ENCODE measurements at regions not wholly inside any gene's neighbourhood (a gene's known extent, or its start where the extent isn't known, plus 50 kb on each side); places are given as distances from the start of the nearest gene placed in this dataset.

DNA sequence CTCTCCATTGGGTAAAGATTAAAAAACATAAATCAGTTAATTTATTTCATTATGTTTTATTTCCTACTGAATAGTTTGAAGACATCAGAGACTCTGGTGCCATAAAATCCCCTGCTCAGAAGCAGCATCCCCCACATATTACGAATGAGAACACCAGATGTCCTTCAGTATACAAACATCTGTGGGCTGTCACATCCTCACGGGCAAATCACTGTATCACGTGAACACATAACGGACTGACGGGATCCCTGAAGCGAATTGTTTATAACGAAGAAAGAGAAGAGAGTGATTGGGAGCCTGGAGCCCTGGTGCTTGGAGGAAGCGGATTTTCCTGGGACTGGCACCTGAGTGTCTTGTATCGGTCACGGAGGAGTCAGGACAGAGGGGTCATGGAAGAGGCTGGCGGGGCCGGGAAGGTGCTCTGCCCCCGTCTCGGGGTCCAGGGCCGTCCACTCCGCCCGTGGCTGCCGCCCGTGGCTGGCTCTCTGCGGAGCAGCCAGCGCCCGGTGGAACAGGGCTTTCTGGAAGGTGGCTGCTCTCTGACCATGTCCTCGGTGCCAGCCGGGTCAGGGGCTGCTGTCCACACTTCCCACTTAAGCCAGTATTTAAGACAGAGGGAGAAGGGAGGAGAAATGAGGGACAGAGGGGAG, 452.7 kb upstream of the FAT1 start:
- intact Hi-C loops (cut with DNase I) = no loop called here
- H3K4me3 ChIP-seq = no peak overlapping the region
- no peaks in the 10 kb centered on the region for H3K4me1 ChIP-seq
- WGBS, 2 donors = 85 to 86% methylated on average over 24 of the region's 24 CpGs
- H3K27me3 ChIP-seq = no peaks in the 10 kb centered on the region
- no peaks in the 10 kb centered on the region for H3K36me3 ChIP-seq (replicated peaks in 1 of 2; ENCODE audit: insufficient read depth in 1 of 2, low read depth in 2 of 2)
- TF ChIP-seq, protein P1, sequence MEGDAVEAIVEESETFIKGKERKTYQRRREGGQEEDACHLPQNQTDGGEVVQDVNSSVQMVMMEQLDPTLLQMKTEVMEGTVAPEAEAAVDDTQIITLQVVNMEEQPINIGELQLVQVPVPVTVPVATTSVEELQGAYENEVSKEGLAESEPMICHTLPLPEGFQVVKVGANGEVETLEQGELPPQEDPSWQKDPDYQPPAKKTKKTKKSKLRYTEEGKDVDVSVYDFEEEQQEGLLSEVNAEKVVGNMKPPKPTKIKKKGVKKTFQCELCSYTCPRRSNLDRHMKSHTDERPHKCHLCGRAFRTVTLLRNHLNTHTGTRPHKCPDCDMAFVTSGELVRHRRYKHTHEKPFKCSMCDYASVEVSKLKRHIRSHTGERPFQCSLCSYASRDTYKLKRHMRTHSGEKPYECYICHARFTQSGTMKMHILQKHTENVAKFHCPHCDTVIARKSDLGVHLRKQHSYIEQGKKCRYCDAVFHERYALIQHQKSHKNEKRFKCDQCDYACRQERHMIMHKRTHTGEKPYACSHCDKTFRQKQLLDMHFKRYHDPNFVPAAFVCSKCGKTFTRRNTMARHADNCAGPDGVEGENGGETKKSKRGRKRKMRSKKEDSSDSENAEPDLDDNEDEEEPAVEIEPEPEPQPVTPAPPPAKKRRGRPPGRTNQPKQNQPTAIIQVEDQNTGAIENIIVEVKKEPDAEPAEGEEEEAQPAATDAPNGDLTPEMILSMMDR (IDR thresholded peaks at IDR 0.05) = no peak
- TF ChIP-seq POLR2A (IDR thresholded peaks at IDR 0.05) = no peak
- DNase-seq (no peak), ATAC-seq (no peak)
- no peaks in the 10 kb centered on the region for H3K9me3 ChIP-seq
- no peak overlapping the region for H3K27ac ChIP-seq

DNA sequence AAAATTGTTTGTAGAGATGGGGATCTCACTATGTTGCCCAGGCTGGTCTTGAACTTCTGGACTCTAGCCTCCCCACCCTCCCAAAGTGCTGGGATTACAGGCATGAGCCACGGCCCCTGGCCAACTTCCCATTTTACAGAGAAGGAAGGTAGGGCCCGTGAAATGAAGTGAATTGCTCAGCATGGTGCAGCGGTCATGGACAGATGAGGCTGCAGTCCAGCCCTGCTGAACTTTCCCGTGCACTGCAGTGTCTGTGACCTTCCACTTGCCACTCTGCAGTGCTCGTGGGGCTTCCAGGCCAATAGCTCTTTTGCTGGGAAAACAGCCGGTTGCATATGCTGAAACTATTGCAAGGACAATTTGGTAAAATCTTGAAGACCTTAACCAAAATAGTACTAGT, 454.4 kb upstream of the FAT1 start:
- WGBS, 2 donors = 82 to 83% methylated on average over 6 of the region's 6 CpGs
- no peaks in the 10 kb centered on the region for H3K27me3 ChIP-seq
- no peaks in the 10 kb centered on the region for H3K36me3 ChIP-seq (replicated peaks in 1 of 2; ENCODE audit: insufficient read depth in 1 of 2, low read depth in 2 of 2)
- no peak overlapping the region for H3K4me3 ChIP-seq
- no peaks in the 10 kb centered on the region for H3K4me1 ChIP-seq
- no peak overlapping the region for H3K27ac ChIP-seq
- no peaks in the 10 kb centered on the region for H3K9me3 ChIP-seq
- no peak for ATAC-seq
- no peak for DNase-seq
- intact Hi-C loops (cut with DNase I) = no loop called here
- TF ChIP-seq, protein P1 (IDR thresholded peaks at IDR 0.05) = no peak
- no peak for TF ChIP-seq POLR2A (IDR thresholded peaks at IDR 0.05)

DNA sequence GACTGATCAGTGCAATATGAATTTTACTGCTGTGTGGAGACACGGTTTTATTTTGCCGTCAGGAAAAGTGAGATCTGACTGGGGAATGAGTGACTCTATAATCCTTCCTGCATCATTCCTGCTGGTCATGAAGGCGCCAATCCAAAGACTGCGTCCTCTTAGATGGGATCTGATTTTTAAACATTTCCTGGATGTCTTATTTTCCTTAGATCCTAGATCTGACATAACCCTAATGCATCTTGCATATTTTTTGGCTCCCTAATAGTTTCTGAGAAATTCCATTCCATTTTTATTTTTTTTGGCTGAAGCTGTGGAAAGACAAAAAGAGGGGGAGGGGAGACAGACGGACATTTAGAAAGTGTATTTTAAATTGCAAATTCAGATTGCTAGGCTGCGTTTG, 454.9 kb upstream of the FAT1 start:
- no peak for TF ChIP-seq POLR2A (IDR thresholded peaks at IDR 0.05)
- TF ChIP-seq, protein P1 (IDR thresholded peaks at IDR 0.05) = no peak
- DNase-seq (no peak), ATAC-seq (no peak)
- H3K27ac ChIP-seq = no peak overlapping the region
- H3K4me3 ChIP-seq = no peak overlapping the region
- H3K36me3 ChIP-seq (replicated peaks in 1 of 2; ENCODE audit: insufficient read depth in 1 of 2, low read depth in 2 of 2) = no peaks in the 10 kb centered on the region
- WGBS, 2 donors = 62% methylated on average over 6 of the region's 6 CpGs
- intact Hi-C loops (cut with DNase I) = no loop called here
- H3K9me3 ChIP-seq = no peaks in the 10 kb centered on the region
- H3K4me1 ChIP-seq = no peaks in the 10 kb centered on the region
- no peaks in the 10 kb centered on the region for H3K27me3 ChIP-seq

DNA sequence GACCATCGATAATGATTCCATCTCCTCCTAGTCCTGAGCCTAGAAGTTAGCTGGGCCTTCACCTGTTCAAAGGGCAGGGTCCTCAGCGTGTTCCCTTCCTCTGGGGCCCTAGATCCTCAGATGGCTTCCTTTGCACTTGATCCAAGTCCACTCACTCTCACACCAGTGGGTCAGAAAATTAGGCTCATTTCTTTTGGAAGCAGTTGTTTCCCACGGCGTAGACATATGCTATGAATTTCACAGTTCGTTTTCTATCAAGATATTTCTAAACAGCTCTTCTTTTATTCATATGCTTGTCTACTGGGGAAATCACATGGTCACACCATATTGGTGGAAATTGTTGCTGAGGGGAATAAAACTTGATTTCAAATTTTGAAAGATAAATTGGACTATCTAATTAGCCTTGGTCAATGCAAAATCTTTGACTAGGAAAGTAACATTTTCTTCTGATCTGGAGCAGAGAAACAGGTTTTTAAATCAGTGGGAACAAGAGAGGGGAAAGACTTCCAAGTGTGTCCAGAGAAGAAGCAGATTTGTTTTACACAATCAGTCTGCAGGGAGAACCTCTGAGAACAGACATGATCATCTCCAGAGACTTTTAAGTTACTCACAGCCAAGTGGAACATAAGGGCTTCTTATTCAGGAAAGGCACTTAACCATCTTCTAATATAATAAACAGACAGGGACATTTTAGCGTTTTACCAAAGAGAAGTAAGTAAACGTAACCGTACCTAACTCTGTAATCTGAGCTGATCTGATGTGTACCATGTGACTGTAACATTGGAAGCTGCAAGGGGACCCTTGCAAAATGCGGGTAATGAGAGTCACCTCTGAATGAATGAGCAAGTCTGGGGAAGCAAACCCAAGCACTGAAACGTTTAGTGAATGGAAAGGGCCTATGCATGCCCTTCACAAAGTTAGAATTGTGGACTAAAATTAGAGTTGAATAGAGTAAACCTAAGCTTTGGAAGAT, 455.7 kb upstream of the FAT1 start:
- DNase-seq = no peak
- H3K27ac ChIP-seq = no peak overlapping the region
- H3K27me3 ChIP-seq = no peaks in the 10 kb centered on the region
- WGBS, 2 donors = 67 to 69% methylated on average over 10 of the region's 10 CpGs
- H3K4me1 ChIP-seq = no peaks in the 10 kb centered on the region
- no peak for ATAC-seq
- no peaks in the 10 kb centered on the region for H3K9me3 ChIP-seq
- H3K4me3 ChIP-seq = no peak overlapping the region
- no peaks in the 10 kb centered on the region for H3K36me3 ChIP-seq (replicated peaks in 1 of 2; ENCODE audit: insufficient read depth in 1 of 2, low read depth in 2 of 2)
- intact Hi-C loops (cut with DNase I) = no loop called here
- no peak for TF ChIP-seq POLR2A (IDR thresholded peaks at IDR 0.05)
- TF ChIP-seq, protein P1 (IDR thresholded peaks at IDR 0.05) = no peak

Measured in body of pancreas (tissue), 4 donors.